GM23248 (cell line): ENCODE measurements at regions not wholly inside any gene's neighbourhood (a gene's known extent, or its start where the extent isn't known, plus 50 kb on each side); places are given as distances from the start of the nearest gene placed in this dataset.

Source experiments
- EZH2 ChIP-seq: fragments of 200-600 bp; sonication (generic); IDR thresholded peaks from 2 replicates; pipeline ENCODE4 v1.6.1; 2018; ENCODE audit warnings: antibody characterized with exemption, mild to moderate bottlenecking; ENCODE audit not compliant: insufficient read depth, poor library complexity, severe bottlenecking
- EZH2phosphoT487 ChIP-seq: fragments of 200-600 bp; sonication (generic); IDR thresholded peaks from 2 replicates; pipeline ENCODE4 v1.6.1; 2018; ENCODE audit warnings: antibody characterized with exemption, moderate library complexity, mild to moderate bottlenecking, low read depth; ENCODE audit not compliant: insufficient read depth

- TF ChIP-seq EZH2 (no peak), EZH2phosphoT487 (no peak)
These were observed 86.5 kb upstream of the DLGAP1 start for GRCh38 chr18:4541588-4541987.
